Breast epithelium (tissue), 3 donors: ENCODE measurements at regions not wholly inside any gene's neighbourhood (a gene's known extent, or its start where the extent isn't known, plus 50 kb on each side); places are given as distances from the start of the nearest gene placed in this dataset.

Experiments used
- CTCF ChIP-seq, 3 donors: fragments of 450-650 bp; IDR thresholded peaks; one replicate each; pipeline ENCODE4 v1.5.1; 2016 to 2017; ENCODE audit warnings: antibody characterized with exemption in 3 of 3, mild to moderate bottlenecking in 3 of 3, moderate library complexity in 3 of 3
- POLR2A ChIP-seq: fragments of 450-650 bp; IDR thresholded peaks from one replicate; pipeline ENCODE4 v1.6.1; 2016; ENCODE audit warnings: antibody characterized with exemption, mild to moderate bottlenecking, moderate library complexity
- POLR2AphosphoS5 ChIP-seq, 3 donors: sonication (generic); formaldehyde crosslinking; IDR thresholded peaks; one replicate each; pipeline ENCODE4 v1.6.1; 2017; ENCODE audit warnings: antibody characterized with exemption in 3 of 3

GRCh38 chrX:45479835-45480422 is 279.3 kb upstream of the DIPK2B start:
- TF ChIP-seq CTCF (IDR thresholded peaks at IDR 0.05) (no peak), POLR2AphosphoS5 (IDR thresholded peaks at IDR 0.05) (no peak), POLR2A (no peak)
